ENCODE measurements at regions not wholly inside any gene's neighbourhood (a gene's known extent, or its start where the extent isn't known, plus 50 kb on each side); places are given as distances from the start of the nearest gene placed in this dataset.

DNA sequence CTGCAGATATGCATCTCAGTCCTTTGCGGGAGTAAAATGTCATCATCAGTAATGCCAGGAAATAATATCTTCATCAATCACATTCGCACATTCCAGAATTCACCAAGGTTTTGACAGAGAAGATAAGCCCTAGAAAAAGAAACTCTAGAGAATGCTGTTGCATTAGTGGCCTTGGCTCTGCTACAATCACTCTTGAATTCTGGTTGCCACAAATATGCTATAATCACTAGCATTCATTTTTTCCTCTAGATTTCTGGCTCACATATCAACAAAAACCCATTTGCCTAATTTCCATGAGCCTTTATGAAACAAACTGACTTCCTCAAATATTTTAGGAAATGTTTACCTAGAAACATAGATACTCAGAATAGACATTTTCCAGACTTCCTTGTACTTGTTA is 653.4 kb downstream of the ANXA1 start:
- DNase-seq = no peak

DNA sequence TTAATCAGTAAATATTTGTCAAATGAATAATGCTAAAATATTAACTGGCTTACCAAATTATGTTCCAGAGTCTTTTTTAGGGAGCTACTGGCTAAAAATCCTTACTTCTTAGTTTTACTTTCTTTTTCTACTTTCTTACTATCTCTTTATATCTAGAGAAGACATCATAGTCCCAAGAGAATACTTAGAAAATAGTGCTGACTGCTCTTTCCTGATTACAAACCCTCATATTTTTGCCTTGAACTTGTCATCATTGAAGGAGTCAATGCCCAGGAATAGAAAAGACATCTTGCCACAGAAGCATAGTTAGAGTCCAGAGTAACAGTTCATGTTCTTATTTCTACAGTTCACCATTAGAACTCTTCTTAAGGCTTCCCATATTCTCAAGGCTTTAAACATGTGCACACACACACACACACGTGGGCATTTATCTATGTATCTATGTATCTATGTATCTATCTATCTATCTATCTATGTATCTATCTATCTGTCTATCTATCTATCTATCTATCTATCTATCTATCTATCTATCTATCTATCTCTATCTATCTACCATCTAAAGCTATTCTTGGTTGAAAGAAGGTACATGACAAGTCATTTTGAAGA is 654.3 kb downstream of the ANXA1 start:
- no peak for DNase-seq

DNA sequence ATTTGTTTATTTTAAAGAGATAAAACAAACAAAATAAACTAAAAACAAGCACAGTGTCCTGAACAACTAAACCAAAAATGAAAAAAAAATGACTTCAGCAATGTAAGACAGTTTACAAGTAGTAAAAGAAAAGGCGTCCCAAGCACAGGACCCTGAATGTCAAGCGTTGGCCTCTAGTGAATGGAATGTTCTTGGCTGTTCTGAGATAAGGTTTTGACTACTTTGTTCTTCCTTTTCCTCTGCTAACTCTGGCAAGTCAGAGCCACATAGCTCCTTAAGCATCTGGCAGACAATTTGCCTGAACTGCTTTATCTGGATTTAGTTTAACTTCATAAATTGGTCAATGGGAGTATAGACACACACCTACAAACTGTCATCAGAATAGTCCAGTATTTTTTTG is 655.2 kb downstream of the ANXA1 start:
- no peak for DNase-seq

DNA sequence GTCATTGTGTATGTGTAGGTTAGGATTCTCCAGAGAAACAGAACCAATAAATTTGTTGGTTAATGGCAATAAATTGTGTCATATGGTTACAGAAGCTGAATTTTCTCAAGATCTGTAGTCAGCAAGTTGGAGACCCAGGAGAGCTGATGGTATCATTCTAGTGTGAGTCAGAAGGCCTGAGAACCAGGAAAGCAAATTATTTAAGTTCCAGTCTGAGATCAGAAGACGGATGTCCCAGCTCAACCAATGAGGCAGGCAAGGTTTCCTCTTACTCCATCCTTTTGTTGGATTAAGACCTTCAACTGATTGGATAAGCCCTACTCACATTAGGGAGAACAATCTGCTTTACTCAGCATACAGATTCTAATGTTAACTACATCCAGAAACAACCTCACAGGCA is 656.3 kb downstream of the ANXA1 start:
- DNase-seq = no peak

DNA sequence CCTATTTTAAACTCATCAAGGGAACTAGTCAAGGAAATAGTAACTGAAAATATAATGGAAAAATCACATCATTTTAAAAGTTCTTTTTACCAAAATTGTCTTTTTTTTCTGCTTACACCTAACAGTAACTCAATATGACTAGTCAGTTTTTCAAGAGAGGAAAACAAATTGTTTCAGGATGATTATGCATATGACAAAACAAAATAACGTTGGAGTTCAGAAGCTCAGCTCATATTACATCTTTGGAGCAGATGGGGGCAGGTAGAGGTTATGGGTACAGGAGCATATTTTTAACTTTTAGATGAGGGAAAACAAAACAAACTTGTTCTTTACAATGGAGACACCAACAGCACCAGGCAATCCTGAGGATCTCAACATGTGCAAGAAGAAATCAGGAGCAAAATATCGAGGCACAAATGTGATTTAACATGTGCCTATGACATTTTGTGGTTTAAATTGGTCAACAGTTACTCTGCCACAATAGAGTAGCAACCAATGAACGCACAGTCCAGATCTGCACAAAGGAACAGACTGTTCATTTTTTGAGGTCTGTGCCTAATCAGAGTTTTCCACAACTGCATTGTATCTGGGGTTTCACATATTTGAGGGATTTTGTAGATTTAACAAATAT is 659.0 kb downstream of the ANXA1 start:
- DNase-seq = no peak

DNA sequence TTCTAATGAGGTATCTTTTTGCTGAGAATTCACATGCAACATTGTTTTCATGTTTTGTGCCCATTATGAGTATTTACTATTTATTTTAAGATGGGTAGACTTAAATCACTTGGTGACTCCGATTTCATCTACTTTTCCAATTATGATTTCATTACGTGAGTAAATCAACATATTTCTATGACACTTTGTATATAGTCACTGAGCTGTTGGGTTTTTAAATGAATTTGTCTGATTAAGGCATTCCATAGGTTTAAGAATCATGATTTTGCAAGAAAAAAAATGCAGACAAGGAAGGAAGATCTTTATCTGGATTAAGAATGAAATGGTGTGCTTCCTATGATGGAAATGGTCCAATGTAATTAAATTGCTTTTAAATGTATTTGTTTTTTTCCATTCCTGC is 661.9 kb downstream of the ANXA1 start:
- DNase-seq = no peak

DNA sequence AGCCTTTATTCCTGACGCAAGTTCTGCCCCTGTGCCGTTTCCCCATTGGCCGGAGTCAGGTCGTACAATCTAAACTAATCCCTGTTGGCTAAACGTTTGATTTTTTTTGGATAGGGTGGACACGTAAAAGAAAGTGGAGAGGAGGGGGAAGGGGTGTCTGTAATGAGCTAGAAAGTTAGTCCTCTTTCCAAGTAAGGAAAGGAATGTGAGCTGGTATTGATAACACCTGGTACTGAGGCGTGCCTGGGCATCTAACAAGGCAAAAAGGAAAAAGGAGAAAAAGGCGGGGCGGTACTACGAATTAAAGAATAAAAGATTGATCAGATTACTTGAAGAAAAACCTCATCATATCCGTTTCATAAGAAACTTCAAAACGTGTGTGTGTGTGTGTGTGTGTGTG is 665.2 kb downstream of the ANXA1 start:
- no peak for DNase-seq

DNA sequence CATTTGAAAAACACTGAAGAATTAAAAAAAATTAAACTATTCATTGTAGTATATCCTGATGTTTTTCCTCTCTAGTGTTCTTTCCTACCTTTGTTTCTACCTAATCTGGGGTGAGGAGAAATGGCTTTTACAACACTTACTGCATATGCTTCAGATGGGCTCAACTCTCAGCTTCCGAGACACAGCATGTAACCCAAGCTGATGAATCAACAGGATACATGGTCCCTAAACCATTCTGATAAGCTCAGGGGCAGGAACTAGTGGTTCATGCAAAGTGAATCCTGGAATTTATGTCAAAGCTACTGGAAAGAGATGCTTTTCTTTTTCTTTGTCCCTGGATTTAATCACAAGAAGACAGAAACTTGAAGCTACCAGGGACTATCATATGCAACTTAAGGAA is 672.5 kb upstream of the RORB start:
- DNase-seq = no peak

DNA sequence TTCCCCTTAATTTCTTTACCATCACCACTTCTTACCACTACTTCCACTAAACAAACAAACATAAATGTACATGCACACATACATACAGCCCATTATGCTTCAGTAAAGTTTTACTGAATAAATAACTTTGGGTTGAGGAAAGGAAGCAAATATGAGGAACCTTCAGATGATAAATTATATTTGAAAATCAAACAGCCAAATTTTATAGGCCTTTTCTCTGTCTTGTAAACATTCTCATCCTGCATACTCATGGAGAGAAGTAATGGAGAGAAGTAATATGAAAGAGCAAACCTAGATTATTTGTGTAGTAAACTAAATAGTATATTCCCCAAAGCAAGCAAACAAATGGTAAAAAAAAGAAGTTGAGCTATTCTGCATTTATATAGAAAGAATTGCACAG is 658.3 kb upstream of the RORB start:
- no peak for DNase-seq

DNA sequence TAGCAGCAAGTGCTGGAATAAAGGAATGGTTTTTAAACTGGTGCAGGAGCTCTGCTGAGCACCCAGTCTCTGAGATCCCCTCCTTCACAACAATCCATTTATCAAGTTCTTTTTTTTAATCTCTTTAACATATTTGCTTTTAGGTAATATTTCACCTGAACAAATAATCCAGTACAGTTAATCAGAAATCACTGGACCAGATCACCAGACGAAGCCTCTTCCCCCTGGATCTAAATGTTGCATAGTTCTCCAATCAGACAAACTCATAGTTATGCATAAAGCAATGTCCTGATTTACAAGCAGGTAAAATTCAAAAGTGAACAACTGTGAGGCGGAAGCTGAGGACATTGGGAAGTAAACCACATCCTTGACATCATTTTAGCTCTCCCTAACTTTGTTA is 657.7 kb upstream of the RORB start:
- DNase-seq = no peak

DNA sequence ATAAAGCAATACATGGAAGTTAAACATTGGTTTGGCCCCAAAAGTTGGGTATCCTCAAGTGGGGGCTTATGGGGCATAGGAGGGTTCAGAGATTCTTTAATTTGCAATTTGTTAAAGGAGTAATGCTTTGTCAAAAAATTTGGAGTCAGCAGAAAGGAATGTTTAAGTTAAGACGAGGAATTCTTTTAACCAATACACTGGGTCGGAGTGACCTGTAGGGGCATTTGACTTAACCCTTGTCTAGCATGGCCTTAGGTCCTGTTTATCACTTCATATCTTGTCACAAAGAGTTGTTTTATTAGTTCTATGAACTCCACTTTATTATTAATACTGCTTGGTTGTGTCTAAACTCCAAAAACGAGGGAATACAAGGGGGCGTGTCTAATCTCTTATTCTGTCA is 656.1 kb upstream of the RORB start:
- DNase-seq = no peak

DNA sequence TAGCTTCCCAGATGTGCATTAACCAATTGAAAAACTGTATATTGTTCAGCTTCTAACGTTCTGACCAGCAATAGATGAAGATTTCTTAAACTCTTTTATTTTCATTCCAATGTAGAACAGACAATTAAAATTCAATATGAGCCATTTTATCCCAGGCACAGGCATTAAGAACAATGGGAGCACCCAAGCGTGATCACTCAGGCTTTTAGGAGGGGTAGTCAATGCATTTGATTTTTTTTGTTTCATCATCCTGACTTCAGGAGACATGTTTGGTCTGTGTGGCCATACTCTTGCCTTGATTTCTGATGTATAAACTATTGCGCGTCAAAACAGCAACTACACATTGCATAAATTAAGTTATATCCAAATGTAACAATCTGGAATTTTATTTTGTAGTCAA is 653.0 kb upstream of the RORB start:
- DNase-seq = no peak

DNA sequence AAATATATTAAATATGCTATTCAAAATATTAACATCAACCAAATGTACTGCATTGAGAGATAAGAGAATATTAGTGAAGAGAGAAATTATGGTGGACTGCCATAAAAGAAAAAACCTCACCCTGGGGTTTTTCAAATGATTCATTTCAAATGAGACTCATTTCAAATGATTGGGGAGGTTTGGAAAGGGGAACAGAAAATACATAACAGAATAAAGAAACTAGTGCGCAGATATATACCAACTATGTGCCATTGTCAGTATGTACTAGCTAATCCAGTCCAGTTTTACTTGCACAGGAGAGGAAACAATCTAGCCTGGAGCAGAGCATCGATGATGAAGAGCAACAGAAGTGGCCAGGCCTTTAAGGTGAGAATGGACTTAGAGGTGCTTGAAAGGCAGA is 651.6 kb upstream of the RORB start:
- DNase-seq = no peak

DNA sequence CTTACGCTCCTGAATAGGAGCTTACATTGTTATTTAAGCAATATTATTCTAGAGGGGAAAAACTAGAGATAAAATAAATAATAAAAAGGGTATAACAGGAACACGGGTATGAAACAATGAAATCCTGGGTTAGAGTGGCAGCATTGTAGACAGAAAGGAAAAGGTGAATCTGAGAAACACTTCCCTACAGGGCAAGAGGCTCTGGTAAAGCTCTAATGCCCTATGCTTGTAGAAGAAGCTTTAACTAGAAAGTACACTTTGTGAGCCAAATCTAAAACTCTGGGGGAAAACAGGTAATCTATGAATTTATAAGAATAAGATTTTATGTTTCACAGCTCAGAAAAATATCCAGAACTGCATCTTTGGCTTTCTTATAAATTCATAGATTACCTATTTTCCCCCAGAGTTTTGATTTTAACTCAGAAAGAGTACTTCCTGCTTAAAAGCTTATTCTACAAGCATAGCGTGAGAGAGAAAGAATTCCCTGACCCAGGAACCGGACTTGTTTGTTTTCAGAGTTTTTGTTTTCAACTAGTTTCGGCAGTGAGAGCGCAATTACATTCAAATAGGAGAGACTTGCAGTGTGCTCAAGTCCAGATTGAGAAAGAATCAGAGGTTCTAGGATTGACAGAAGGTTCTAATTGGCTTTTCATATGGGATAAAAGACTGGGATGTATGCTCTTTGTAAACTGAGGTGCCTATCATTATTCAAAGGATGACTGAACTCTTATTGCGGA is 651.0 kb upstream of the RORB start:
- no peak for DNase-seq

DNA sequence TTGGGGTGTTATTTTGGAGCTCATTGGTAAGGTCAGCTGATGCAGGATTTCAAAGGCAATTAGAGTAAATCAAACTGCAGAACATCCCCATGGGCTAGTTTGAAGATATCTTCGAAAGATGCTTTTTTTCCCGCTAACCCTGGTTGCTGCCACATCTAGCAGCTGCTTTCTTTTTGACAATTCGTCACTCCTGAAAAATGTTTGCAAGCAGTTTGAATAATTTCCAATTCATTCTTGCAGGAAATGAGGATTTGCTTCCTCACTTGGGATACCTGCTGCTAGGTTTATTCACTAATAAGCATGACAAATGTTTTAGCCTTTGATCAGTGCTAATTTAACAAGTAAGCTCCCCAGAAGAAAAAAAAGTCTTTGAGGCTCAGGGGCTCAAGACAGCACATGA is 649.6 kb upstream of the RORB start:
- no peak for DNase-seq

DNA sequence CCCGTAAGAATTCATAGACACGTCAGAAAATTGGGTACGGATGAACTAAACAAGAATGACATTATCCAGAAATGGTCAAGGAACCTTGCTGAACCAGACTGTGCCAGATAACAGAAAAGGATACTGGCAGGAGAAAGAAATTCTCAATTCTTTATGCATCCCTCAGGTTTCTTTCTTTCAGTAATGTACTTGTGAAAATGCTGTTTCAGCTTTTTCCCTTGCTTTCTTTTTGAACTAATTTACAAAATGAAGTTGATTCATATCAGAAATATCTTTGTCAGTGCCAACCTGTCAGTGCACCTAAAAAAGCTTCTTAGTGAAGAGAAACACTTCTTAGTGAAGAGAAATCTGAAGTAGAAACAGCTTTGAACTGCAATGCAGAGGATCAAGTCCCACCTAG is 643.6 kb upstream of the RORB start:
- no peak for DNase-seq

DNA sequence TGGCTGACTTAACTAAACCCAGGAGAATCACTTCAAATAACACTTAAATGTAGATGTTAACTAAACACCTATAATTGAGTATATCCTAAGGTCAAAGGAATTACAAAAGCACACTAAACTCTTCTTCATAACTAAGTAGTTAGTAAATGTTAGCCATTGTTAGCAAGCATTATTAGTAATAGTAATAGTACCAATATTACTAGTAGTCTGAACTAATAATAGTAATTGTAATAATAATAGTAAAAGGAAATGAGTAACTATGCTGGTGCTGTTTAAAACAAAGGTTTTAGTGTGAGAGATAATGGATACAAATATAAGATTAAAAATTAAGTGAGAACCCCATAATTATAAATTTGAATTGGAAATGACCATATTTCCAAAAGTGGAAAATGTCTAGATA is 641.9 kb upstream of the RORB start:
- DNase-seq = no peak

DNA sequence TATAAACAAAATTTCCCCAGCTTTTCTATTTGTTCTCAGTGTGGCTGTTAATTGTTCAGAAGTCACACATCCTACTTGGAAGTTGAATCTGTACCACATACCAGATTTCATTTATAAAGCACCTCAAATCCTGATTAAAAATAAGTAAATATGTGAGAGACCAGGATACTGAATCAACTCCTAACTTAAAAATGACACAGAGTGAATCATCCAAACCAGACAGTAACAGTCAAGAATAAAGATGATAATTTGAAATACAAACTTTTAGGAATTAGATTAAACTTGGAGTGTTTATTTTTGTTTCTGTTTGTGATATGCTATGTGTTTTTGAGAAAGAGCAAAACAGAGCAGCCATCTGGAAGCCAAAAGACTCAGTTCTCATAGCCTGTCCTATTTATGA is 633.2 kb upstream of the RORB start:
- DNase-seq = no peak

DNA sequence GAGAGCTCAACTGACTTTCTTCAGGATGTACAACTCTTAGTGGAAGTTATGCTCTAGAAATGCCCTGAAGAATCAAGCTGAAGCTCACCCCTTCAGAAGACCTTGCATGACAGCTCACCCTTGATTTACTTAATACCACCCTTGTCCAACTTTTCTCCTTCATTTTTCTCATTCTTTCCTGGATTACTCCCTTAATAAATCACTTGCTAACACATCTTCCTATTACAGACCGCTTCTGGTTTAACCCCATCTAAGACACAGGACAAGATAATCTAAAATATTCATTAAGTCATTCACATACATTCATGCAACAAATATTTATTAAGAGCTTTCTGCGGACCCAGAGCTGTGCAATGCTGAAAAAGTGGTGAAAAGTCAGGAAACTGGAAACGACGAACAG is 630.7 kb upstream of the RORB start:
- no peak for DNase-seq

DNA sequence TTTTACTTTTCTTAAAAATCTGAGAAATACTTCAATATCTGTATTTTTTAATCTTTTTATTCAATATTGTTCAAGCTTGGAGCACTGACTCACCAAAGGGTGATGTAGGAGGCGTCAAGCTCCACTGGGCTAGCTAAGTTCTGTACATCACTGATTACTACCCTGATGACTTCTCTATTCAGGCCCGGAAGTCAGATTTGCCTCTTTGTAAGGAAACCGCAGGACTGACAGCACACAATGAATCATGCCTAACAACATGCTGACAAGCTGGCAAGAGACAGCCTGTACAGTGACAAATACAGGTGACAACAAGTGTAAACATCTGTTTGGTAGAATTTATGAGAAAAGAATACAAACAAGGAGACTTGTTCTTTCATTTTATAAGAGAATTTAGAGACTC is 627.9 kb upstream of the RORB start:
- peak; percentile 19 for DNase-seq

DNA sequence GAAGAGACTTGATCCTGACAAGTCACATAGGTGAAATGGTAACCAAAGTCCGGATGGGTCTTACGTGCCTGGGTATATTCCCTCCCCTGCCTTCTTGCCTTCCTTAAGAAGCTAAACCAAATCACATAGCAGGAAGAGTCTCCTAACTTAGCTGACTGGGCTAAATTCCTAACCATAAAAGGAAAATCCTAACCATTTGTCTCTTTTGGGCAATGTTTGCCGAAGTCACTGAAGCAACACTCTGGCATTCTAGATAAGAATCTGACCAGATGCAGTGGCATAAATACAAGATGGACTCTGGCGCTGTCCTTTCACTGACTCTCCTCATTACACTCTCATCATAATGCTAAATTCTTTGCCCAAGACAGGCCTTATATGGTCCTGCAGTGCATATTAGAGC is 625.5 kb upstream of the RORB start:
- DNase-seq = no peak

DNA sequence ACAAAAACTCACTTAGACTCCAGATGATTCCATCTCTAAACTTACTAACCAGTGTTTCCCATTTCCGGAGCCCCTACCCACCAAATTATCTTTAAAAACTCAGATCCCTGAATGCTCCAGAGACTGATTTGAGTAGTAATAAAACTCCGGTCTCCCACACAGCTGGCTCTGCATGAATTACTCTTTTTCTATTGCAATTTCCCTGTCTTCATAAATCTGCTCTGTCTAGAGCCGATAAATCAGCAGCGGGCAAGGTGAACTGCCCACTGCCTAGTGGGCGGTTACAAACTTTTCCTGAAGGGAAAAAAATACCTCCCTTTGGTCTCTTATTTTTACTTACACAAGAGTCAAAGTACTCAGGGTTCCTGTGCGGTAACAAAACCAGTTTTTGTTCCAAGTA is 624.4 kb upstream of the RORB start:
- DNase-seq = no peak

DNA sequence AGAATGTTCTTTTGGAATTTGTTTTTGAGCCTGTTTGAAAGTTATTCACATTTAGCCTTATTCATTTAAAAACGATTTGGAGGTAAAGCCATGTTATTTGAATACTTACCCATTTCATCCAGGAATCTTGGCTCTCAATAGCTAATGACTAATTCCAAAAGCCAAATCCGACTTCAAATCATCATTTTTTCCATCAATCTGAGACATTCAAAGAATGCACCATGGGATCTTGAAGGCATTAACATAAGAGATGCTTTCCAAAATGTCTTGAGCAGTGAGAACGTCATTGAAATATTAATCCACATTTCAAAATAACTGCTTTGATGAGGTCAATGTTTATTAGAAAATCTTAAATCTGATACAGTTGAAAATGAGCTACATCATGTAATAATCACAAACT is 617.0 kb upstream of the RORB start:
- no peak for DNase-seq

DNA sequence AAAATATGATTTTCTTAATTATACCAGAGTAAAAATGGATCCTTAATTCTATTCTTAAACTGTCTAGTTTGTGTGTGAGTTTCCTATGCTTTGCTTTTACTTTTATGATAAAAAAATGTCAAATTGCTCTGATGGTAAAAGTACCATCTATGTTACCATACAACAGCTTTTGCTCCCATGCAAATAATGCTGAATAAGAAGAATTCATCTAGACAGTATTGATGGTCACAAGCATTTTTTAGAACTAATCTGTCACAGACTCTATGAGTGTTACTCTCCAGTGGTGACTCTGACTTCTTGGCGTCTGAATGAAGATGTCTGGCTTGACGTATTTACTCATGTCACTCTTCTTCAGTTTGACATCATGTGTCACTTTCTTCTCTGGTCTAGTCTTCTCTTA is 608.1 kb upstream of the RORB start:
- no peak for DNase-seq

All from CD4-positive, alpha-beta T cell treated with Interleukin-21 for 1 hour (primary cell).